H1 (cell line): ENCODE measurements at regions not wholly inside any gene's neighbourhood (a gene's known extent, or its start where the extent isn't known, plus 50 kb on each side); places are given as distances from the start of the nearest gene placed in this dataset.

Experiments used
- ATF2 ChIP-seq: IDR thresholded peaks from 2 replicates; pipeline ENCODE4 v1.6.1; 2012; ENCODE audit warnings: low read length, inconsistent platforms
- BACH1 ChIP-seq: IDR thresholded peaks from 2 replicates; pipeline ENCODE4 v1.6.1; 2012; ENCODE audit warnings: low read length, improper control_type of control experiment
- CTCF ChIP-seq, 3 experiments: IDR thresholded peaks; 1 replicate in 2 of 3; 2 replicates in 1 of 3; pipeline versions ENCODE4 v1.5.1 to v1.6.1; 2011; ENCODE audit warnings: low read length in 3 of 3, mild to moderate bottlenecking in 3 of 3, inconsistent platforms in 2 of 3, low read depth in 1 of 3, moderate library complexity in 1 of 3; ENCODE audit not compliant: insufficient read depth in 1 of 3; ENCODE audit errors: control extremely low read depth in 1 of 3
- POLR2AphosphoS5 ChIP-seq: IDR thresholded peaks from 2 replicates; pipeline ENCODE4 v1.6.1; 2011; ENCODE audit warnings: low read depth, low read length

DNA sequence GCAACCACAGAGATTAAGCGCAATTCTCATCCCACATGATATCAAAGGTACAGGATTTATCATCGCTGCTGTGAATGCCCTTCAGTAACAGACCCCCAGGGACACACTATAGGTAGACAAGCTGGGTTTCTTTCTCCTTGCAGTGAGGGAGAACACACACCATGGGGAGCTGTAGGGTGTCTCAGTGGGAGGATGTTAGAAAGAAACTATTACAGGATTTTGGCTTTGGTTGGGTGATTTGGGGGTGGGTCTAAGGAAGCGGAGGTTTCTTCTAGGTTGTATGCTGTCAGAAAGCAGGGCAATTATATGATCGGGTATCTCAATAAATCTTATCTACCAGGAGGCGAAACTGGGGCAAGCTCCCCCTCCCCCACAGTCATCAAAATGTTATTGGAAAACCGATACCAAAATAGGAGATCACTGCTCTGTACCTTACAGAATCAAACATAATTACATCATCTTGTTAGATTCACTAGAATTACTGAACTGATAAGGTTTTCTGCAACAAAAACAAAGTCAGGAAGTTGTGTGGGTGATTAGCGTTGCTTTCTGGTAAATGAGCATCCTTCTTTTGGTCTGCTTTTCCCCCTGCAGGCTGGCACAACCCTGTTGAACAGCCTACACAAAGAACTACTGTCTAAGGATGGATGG lies 209.7 kb downstream of the TEX36 start:
- TF ChIP-seq BACH1 (no peak), POLR2AphosphoS5 (no peak), CTCF (IDR thresholded peaks at IDR 0.05; ENCODE audit: control extremely low read depth in 1 of 3, insufficient read depth in 1 of 3, low read depth in 1 of 3, low read length in 3 of 3) (no peak), ATF2 (no peak)
